OCI-LY1 (cell line): ENCODE measurements at regions not wholly inside any gene's neighbourhood (a gene's known extent, or its start where the extent isn't known, plus 50 kb on each side); places are given as distances from the start of the nearest gene placed in this dataset.

Source experiments
- H2AFZ ChIP-seq: fragments of 200-600 bp; sonication (generic), shearing (Covaris generic); 2 replicates; pipeline ENCODE4 v1.6.0; 2014; ENCODE audit warnings: antibody characterized with exemption, mild to moderate bottlenecking, low read length
- H3F3A ChIP-seq: fragments of 200-600 bp; sonication (generic), shearing (Covaris generic); 2 replicates; pipeline ENCODE4 v1.6.0; 2014; ENCODE audit warnings: mild to moderate bottlenecking, antibody characterized with exemption, low read length, moderate library complexity; ENCODE audit not compliant: insufficient read depth
- H3K27ac ChIP-seq: fragments of 200-600 bp; sonication (generic); 2 replicates; pipeline ENCODE4 v1.5.1; 2014; ENCODE audit warnings: low read length, mixed run types, mild to moderate bottlenecking, low read depth; ENCODE audit not compliant: poor library complexity, severe bottlenecking
- H3K27me3 ChIP-seq: fragments of 200-600 bp; sonication (generic); 2 replicates; pipeline ENCODE4 v1.6.0; 2014; ENCODE audit warnings: antibody characterized with exemption, mild to moderate bottlenecking, low read length, moderate library complexity; ENCODE audit not compliant: insufficient read depth
- H3K36me3 ChIP-seq: fragments of 200-600 bp; sonication (generic); 2 replicates; pipeline ENCODE4 v1.6.1; 2014; ENCODE audit warnings: mild to moderate bottlenecking, antibody characterized with exemption, low read length, moderate library complexity, mixed read lengths; ENCODE audit not compliant: insufficient read depth
- H3K4me1 ChIP-seq: fragments of 200-600 bp; sonication (generic); 2 replicates; pipeline ENCODE4 v1.5.1; 2014; ENCODE audit warnings: mild to moderate bottlenecking, low read length, moderate library complexity; ENCODE audit not compliant: insufficient read depth, severe bottlenecking
- H3K4me2 ChIP-seq: fragments of 200-600 bp; sonication (generic), shearing (Covaris generic); 2 replicates; pipeline ENCODE4 v1.6.1; 2014; ENCODE audit warnings: low read length
- H3K4me3 ChIP-seq: fragments of 200-600 bp; sonication (generic); 2 replicates; pipeline ENCODE4 v1.5.1; 2014; ENCODE audit warnings: low read length, low read depth, mild to moderate bottlenecking, mixed read lengths; ENCODE audit not compliant: poor library complexity, severe bottlenecking
- H3K79me2 ChIP-seq: fragments of 200-600 bp; shearing (Covaris generic); 2 replicates; pipeline ENCODE4 v1.6.1; 2016; ENCODE audit warnings: mixed run types, low read length, mixed read lengths; ENCODE audit not compliant: insufficient read depth
- H3K9ac ChIP-seq: fragments of 200-600 bp; sonication (generic), shearing (Covaris generic); 2 replicates; pipeline ENCODE4 v1.6.1; 2014; ENCODE audit warnings: mild to moderate bottlenecking, low read length, mixed read lengths
- H3K9me2 ChIP-seq: fragments of 200-600 bp; sonication (generic), shearing (Covaris generic); 2 replicates; pipeline ENCODE4 v1.6.1; 2014; ENCODE audit warnings: low read depth, mild to moderate bottlenecking, low read length, mixed read lengths
- H3K9me3 ChIP-seq: fragments of 200-600 bp; shearing (Covaris generic); 2 replicates; pipeline ENCODE4 v1.6.1; 2014; ENCODE audit warnings: low read length, mixed read lengths
- H4K20me1 ChIP-seq: fragments of 200-600 bp; sonication (generic), shearing (Covaris generic); 2 replicates; pipeline ENCODE4 v1.6.0; 2016; ENCODE audit warnings: mild to moderate bottlenecking, low read length; ENCODE audit not compliant: insufficient read depth
- CTCF ChIP-seq: fragments of 200-600 bp; sonication (generic), shearing (Covaris generic); IDR thresholded peaks from 2 replicates; pipeline ENCODE4 v1.5.1; 2017; ENCODE audit warnings: mild to moderate bottlenecking, antibody characterized with exemption, low read length, moderate library complexity, mixed read lengths
- EZH2 ChIP-seq: fragments of 200-600 bp; sonication (generic), shearing (Covaris generic); IDR thresholded peaks from 2 replicates; pipeline ENCODE4 v1.8.0; 2017; ENCODE audit warnings: borderline replicate concordance, mixed run types, mild to moderate bottlenecking, antibody characterized with exemption, low read length, moderate library complexity, mixed read lengths

GRCh38 chr9:87381746-87382145 lies 115.9 kb upstream of the DAPK1 start:
- no peaks in the 10 kb centered on the region for H3K9me3 ChIP-seq
- H3F3A ChIP-seq: no peaks in the 10 kb centered on the region
- TF ChIP-seq CTCF: no peak
- no peak for TF ChIP-seq EZH2
- H3K36me3 ChIP-seq: no peaks in the 10 kb centered on the region
- H3K4me1 ChIP-seq: no peaks in the 10 kb centered on the region
- no peak overlapping the region for H3K4me2 ChIP-seq
- no peak overlapping the region for H3K9ac ChIP-seq
- no peaks in the 10 kb centered on the region for H3K9me2 ChIP-seq
- H3K27ac ChIP-seq: no peak overlapping the region
- H3K27me3 ChIP-seq: no peaks in the 10 kb centered on the region
- no peak overlapping the region for H3K4me3 ChIP-seq
- H4K20me1 ChIP-seq: no peaks in the 10 kb centered on the region
- no peak overlapping the region for H2AFZ ChIP-seq
- no peaks in the 10 kb centered on the region for H3K79me2 ChIP-seq

- Histone ChIP-seq H3K4me2 (no peak overlapping the region), H3K27ac (no peak overlapping the region), H3K9ac (no peak overlapping the region), H3K4me1 (no peaks in the 10 kb centered on the region), H3K9me2 (no peaks in the 10 kb centered on the region), H3K4me3 (no peak overlapping the region), H2AFZ (no peak overlapping the region), H4K20me1 (no peaks in the 10 kb centered on the region), H3K27me3 (no peaks in the 10 kb centered on the region), H3K79me2 (no peaks in the 10 kb centered on the region), H3F3A (no peaks in the 10 kb centered on the region), H3K9me3 (no peaks in the 10 kb centered on the region), H3K36me3 (no peaks in the 10 kb centered on the region)
- TF ChIP-seq EZH2 (no peak), CTCF (no peak)
These were observed 114.8 kb upstream of the DAPK1 start for GRCh38 chr9:87382900-87383299.

- TF ChIP-seq EZH2 (no peak), CTCF (no peak)
- no peaks in the 10 kb centered on the region for H3F3A ChIP-seq
- no peaks in the 10 kb centered on the region for H3K9me2 ChIP-seq
- H3K4me2 ChIP-seq: no peak overlapping the region
- H3K9me3 ChIP-seq: no peaks in the 10 kb centered on the region
- no peaks in the 10 kb centered on the region for H3K79me2 ChIP-seq
- no peak overlapping the region for H3K4me3 ChIP-seq
- H3K27ac ChIP-seq: no peak overlapping the region
- no peaks in the 10 kb centered on the region for H3K36me3 ChIP-seq
- no peak overlapping the region for H2AFZ ChIP-seq
- no peak overlapping the region for H3K9ac ChIP-seq
- H3K27me3 ChIP-seq: no peaks in the 10 kb centered on the region
- H4K20me1 ChIP-seq: no peaks in the 10 kb centered on the region
- no peaks in the 10 kb centered on the region for H3K4me1 ChIP-seq
These were observed 114.1 kb upstream of the DAPK1 start for GRCh38 chr9:87383344-87384150.
